ENCODE measurements at regions not wholly inside any gene's neighbourhood (a gene's known extent, or its start where the extent isn't known, plus 50 kb on each side); places are given as distances from the start of the nearest gene placed in this dataset.

- TF ChIP-seq SFPQ (IDR thresholded peaks at IDR 0.05; ENCODE audit: low read depth, low read length) = no peak
- no peak for TF ChIP-seq ZNF41 (CRISPR knock-in tag; conservative IDR thresholded peaks at IDR 0.05)
- no peak for TF ChIP-seq ZNF551 (CRISPR knock-in tag; IDR thresholded peaks at IDR 0.05)
- TF ChIP-seq MBD1 (CRISPR knock-in tag; IDR thresholded peaks at IDR 0.05) = no peak
- no peak for TF ChIP-seq ZNF830 (CRISPR knock-in tag; IDR thresholded peaks at IDR 0.05)
- no peak for TF ChIP-seq ZNF384 (IDR thresholded peaks at IDR 0.05; ENCODE audit: low read depth, low read length)
- TF ChIP-seq SMARCC2 (IDR thresholded peaks at IDR 0.05; ENCODE audit: low read depth) = peak; percentile 64; the same call in 1 of the 2 replicates
- TF ChIP-seq PPARD (CRISPR knock-in tag; IDR thresholded peaks at IDR 0.05) = no peak
- no peak for TF ChIP-seq ZNF586 (CRISPR knock-in tag; conservative IDR thresholded peaks at IDR 0.05)
- no peak for TF ChIP-seq ZNF408 (CRISPR knock-in tag; IDR thresholded peaks at IDR 0.05; ENCODE audit: low read depth)
- TF ChIP-seq HEY1 (CRISPR knock-in tag; IDR thresholded peaks at IDR 0.05; ENCODE audit: borderline replicate concordance) = no peak
- no peak for TF ChIP-seq RBM14 (IDR thresholded peaks at IDR 0.05; ENCODE audit: borderline replicate concordance, insufficient read depth, low read depth, low read length)
- no peak for TF ChIP-seq SAP30 (IDR thresholded peaks at IDR 0.05; ENCODE audit: borderline replicate concordance, insufficient read depth, low read depth, low read length, poor library complexity, severe bottlenecking)
- TF ChIP-seq HLTF (IDR thresholded peaks at IDR 0.05) = no peak
- no peak for TF ChIP-seq USF2 (CRISPR knock-in tag; IDR thresholded peaks at IDR 0.05)
- no peak for TF ChIP-seq RFX7 (CRISPR knock-in tag; IDR thresholded peaks at IDR 0.05)
- no peak for TF ChIP-seq SIN3B (IDR thresholded peaks at IDR 0.05; ENCODE audit: low read depth)
- TF ChIP-seq ZNF282 (CRISPR knock-in tag; IDR thresholded peaks at IDR 0.05) = no peak
- TF ChIP-seq TGIF2 (CRISPR knock-in tag; IDR thresholded peaks at IDR 0.05) = no peak
- TF ChIP-seq MXD1 (CRISPR knock-in tag; IDR thresholded peaks at IDR 0.05; ENCODE audit: borderline replicate concordance, poor library complexity, severe bottlenecking) = no peak
- TF ChIP-seq ARID3B (CRISPR knock-in tag; IDR thresholded peaks at IDR 0.05; ENCODE audit: borderline replicate concordance) = no peak
- no peak for TF ChIP-seq XRCC5 (IDR thresholded peaks at IDR 0.05; ENCODE audit: low read depth, low read length)
Observed at GRCh38 chr6:139823099-139823807, 448.8 kb upstream of the CITED2 start (continued).

All from K562 (cell line).